Caco-2 (cell line): ENCODE measurements at regions not wholly inside any gene's neighbourhood (a gene's known extent, or its start where the extent isn't known, plus 50 kb on each side); places are given as distances from the start of the nearest gene placed in this dataset.

Experiments
- BruUV-seq: library from RNA; stranded (reverse); fragments of 400-500 nt; replicated peaks from 2 replicates; lab custom pipeline; 2021; lab: Mats Ljungman, UMichigan
- CTCF ChIA-PET: fragments of 300-600 bp; sonication (Branson Sonifier 250); formaldehyde crosslinking; loops from one replicate; lab custom pipeline; 2022; ENCODE audit warnings: antibody characterized with exemption; lab: Charles Lee
- POLR2A ChIA-PET: fragments of 300-600 bp; sonication (Branson Sonifier 250); formaldehyde crosslinking; loops from one replicate; lab custom pipeline; 2022; ENCODE audit warnings: antibody characterized with exemption; lab: Charles Lee
- DNase-seq, 2 experiments: peaks; one replicate each; pipeline versions ENCODE4 v3.0.0 to v3.0.0-alpha.2; 2020 to 2022
- H3K27me3 ChIP-seq: replicated peaks from 2 replicates; pipeline ENCODE4 v1.6.0; 2011; ENCODE audit warnings: low read length; ENCODE audit not compliant: control insufficient read depth, insufficient read depth
- H3K36me3 ChIP-seq: 2 replicates; pipeline ENCODE4 v1.5.1; 2011; ENCODE audit warnings: low read length; ENCODE audit not compliant: control insufficient read depth, insufficient read depth
- H3K4me1 ChIP-seq: fragments of 250-450 bp; sonication (Bioruptor Pico); 2 replicates; pipeline ENCODE4 v1.5.1; 2020; ENCODE audit warnings: mild to moderate bottlenecking
- H3K4me3 ChIP-seq: 2 replicates; pipeline ENCODE4 v1.5.1; 2011; ENCODE audit warnings: low read depth, mild to moderate bottlenecking, control low read depth, low read length
- H3K9me3 ChIP-seq: fragments of 250-450 bp; sonication (Bioruptor Pico); 2 replicates; pipeline ENCODE4 v1.5.1; 2020; ENCODE audit warnings: mild to moderate bottlenecking, moderate library complexity
- H3K27ac Mint-ChIP-seq: one replicate; pipeline ENCODE4 v1.8.0; 2022; ENCODE audit warnings: mixed read lengths; ENCODE audit not compliant: unreplicated experiment
- H3K27me3 Mint-ChIP-seq: one replicate; pipeline ENCODE4 v1.8.0; 2022; ENCODE audit warnings: mixed read lengths; ENCODE audit not compliant: insufficient read depth, unreplicated experiment
- H3K36me3 Mint-ChIP-seq: one replicate; pipeline ENCODE4 v1.8.0; 2022; ENCODE audit warnings: mild to moderate bottlenecking, mixed read lengths; ENCODE audit not compliant: insufficient read depth, unreplicated experiment
- H3K4me1 Mint-ChIP-seq: one replicate; pipeline ENCODE4 v1.8.0; 2022; ENCODE audit warnings: low read depth, mixed read lengths; ENCODE audit not compliant: unreplicated experiment
- H3K4me3 Mint-ChIP-seq: one replicate; pipeline ENCODE4 v1.8.0; 2022; ENCODE audit warnings: mild to moderate bottlenecking, moderate library complexity, mixed read lengths; ENCODE audit not compliant: unreplicated experiment
- H3K9me3 Mint-ChIP-seq: one replicate; pipeline ENCODE4 v1.8.0; 2022; ENCODE audit warnings: mixed read lengths; ENCODE audit not compliant: unreplicated experiment
- intact Hi-C: fragments of 100-400 bp; cut with micrococcal nuclease; formaldehyde crosslinking; loops from one replicate; pipeline ENCODE4 v1.10.0; 2022; ENCODE audit not compliant: unreplicated experiment
- TF ChIP-seq, protein P1 (sequence below), 2 experiments: fragments of 200-600 bp in 1 of 2; IDR thresholded peaks; 1 replicate in 1 of 2; 2 replicates in 1 of 2; pipeline versions ENCODE4 v1.5.1 to v1.8.0; 2011 to 2022; ENCODE audit warnings: antibody characterized with exemption in 1 of 2, control low read depth in 1 of 2, inconsistent platforms in 1 of 2, low read depth in 1 of 2, low read length in 1 of 2, mild to moderate bottlenecking in 1 of 2, moderate library complexity in 1 of 2; ENCODE audit not compliant: insufficient read depth in 1 of 2, severe bottlenecking in 1 of 2, unreplicated experiment in 1 of 2

DNA sequence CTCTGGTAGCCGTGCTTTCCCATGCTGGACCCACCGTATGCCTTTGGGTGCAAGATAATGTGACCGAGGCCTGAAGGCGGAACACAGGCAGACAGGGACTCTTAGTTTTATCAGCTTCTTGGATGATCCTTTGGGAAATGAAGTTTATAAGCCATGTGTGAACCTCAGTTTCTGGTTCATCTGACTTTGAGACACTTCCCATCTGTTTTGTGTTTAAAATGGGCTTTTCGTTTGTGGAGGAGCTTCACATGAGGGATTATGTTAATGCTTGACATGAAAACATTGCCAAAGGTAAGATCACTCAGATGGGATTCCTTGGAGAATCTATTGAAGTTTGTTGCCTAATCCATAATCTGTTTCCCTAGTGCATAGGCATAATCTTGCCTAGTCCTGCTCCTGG lies 249.8 kb upstream of the LYZL1 start:
- ChIA-PET CTCF (no interaction called here), POLR2A (no interaction called here)
- no peaks in the 10 kb centered on the region for H3K4me1 ChIP-seq
- H3K36me3 Mint-ChIP-seq = no peaks in the 10 kb centered on the region
- TF ChIP-seq, protein P1, sequence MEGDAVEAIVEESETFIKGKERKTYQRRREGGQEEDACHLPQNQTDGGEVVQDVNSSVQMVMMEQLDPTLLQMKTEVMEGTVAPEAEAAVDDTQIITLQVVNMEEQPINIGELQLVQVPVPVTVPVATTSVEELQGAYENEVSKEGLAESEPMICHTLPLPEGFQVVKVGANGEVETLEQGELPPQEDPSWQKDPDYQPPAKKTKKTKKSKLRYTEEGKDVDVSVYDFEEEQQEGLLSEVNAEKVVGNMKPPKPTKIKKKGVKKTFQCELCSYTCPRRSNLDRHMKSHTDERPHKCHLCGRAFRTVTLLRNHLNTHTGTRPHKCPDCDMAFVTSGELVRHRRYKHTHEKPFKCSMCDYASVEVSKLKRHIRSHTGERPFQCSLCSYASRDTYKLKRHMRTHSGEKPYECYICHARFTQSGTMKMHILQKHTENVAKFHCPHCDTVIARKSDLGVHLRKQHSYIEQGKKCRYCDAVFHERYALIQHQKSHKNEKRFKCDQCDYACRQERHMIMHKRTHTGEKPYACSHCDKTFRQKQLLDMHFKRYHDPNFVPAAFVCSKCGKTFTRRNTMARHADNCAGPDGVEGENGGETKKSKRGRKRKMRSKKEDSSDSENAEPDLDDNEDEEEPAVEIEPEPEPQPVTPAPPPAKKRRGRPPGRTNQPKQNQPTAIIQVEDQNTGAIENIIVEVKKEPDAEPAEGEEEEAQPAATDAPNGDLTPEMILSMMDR (IDR thresholded peaks at IDR 0.05; ENCODE audit: insufficient read depth in 1 of 2, low read depth in 1 of 2, low read length in 1 of 2, severe bottlenecking in 1 of 2, unreplicated experiment in 1 of 2) = no peak
- H3K27me3 Mint-ChIP-seq = no peaks in the 10 kb centered on the region
- no peaks in the 10 kb centered on the region for H3K27me3 ChIP-seq
- H3K9me3 Mint-ChIP-seq = peaks cover 41% of the 10 kb centered on the region
- no peaks in the 10 kb centered on the region for H3K36me3 ChIP-seq
- peaks cover 7% of the 10 kb centered on the region for H3K4me1 Mint-ChIP-seq
- H3K4me3 Mint-ChIP-seq = no peak overlapping the region
- no peak overlapping the region for H3K4me3 ChIP-seq
- DNase-seq = no peak
- intact Hi-C loops = no loop called here
- no TSS peak for BruUV-seq
- no peak overlapping the region for H3K27ac Mint-ChIP-seq
- H3K9me3 ChIP-seq = peaks cover 4% of the 10 kb centered on the region; the same call in 1 of the 2 replicates

DNA sequence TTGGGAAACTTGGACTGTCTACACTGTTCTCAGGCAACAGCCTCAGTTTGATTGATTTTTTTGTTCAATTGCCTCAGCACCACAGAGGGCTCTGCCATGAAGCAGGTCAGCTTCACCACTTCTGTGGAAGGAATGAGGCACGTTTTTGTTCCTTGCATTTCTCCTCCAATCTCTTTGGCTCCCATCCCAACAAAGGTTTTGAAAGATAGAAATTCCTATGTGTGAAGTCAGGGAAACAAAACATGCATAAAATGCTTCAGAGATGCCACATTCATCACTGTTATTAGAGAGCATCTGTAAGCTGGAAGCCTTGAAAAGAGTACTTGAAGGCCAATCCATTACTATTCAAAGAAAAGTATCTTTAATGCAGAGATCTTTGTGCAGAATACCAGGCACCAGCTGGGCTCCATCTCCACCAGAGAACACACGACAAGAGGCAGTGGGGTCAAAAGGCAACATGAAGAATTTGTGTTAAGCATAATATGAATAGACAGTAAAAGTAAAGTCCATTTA lies 249.1 kb upstream of the LYZL1 start:
- DNase-seq = no peak
- H3K4me1 Mint-ChIP-seq = peaks cover 7% of the 10 kb centered on the region
- TF ChIP-seq, protein P1 (IDR thresholded peaks at IDR 0.05; ENCODE audit: insufficient read depth in 1 of 2, low read depth in 1 of 2, low read length in 1 of 2, severe bottlenecking in 1 of 2, unreplicated experiment in 1 of 2) = no peak
- H3K4me3 Mint-ChIP-seq = no peak overlapping the region
- no peak overlapping the region for H3K4me3 ChIP-seq
- H3K27ac Mint-ChIP-seq = no peak overlapping the region
- H3K9me3 ChIP-seq = peaks cover 4% of the 10 kb centered on the region; the same call in 1 of the 2 replicates
- ChIA-PET CTCF (no interaction called here), POLR2A (no interaction called here)
- H3K36me3 Mint-ChIP-seq = no peaks in the 10 kb centered on the region
- H3K27me3 Mint-ChIP-seq = no peaks in the 10 kb centered on the region
- no peaks in the 10 kb centered on the region for H3K36me3 ChIP-seq
- H3K4me1 ChIP-seq = no peaks in the 10 kb centered on the region
- no TSS peak for BruUV-seq
- peaks cover 41% of the 10 kb centered on the region for H3K9me3 Mint-ChIP-seq
- H3K27me3 ChIP-seq = no peaks in the 10 kb centered on the region
- intact Hi-C loops = no loop called here

DNA sequence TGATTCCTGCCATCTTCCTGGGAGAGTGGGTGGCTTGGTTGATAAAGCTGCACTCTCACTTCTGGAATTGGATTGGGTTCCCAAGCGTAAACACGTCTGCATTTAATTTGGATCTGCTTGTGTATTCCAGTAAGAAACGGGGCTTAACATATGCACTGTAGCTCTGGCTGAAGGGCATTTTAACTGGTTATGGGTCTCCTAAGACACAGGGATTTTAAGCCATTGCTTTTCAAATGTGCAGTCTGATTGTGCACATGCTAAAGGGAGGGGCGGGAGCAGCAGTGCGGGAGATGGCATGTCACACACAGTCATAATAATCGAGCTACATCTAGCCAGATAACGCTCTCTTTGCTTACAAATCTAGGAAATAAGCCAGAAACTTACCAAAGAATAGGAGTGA lies 247.3 kb upstream of the LYZL1 start:
- no peaks in the 10 kb centered on the region for H3K36me3 Mint-ChIP-seq
- ChIA-PET CTCF (no interaction called here), POLR2A (no interaction called here)
- peaks cover 4% of the 10 kb centered on the region; the same call in 1 of the 2 replicates for H3K9me3 ChIP-seq
- H3K36me3 ChIP-seq = no peaks in the 10 kb centered on the region
- H3K9me3 Mint-ChIP-seq = peaks cover 39% of the 10 kb centered on the region
- no peak overlapping the region for H3K4me3 ChIP-seq
- DNase-seq = no peak
- no TSS peak for BruUV-seq
- no peak overlapping the region for H3K4me3 Mint-ChIP-seq
- TF ChIP-seq, protein P1 (IDR thresholded peaks at IDR 0.05; ENCODE audit: insufficient read depth in 1 of 2, low read depth in 1 of 2, low read length in 1 of 2, severe bottlenecking in 1 of 2, unreplicated experiment in 1 of 2) = no peak
- H3K27me3 Mint-ChIP-seq = no peaks in the 10 kb centered on the region
- no peaks in the 10 kb centered on the region for H3K4me1 ChIP-seq
- H3K27ac Mint-ChIP-seq = no peak overlapping the region
- intact Hi-C loops = no loop called here
- H3K27me3 ChIP-seq = no peaks in the 10 kb centered on the region
- H3K4me1 Mint-ChIP-seq = peaks cover 6% of the 10 kb centered on the region
